Right renal pelvis (tissue), 4 donors: ENCODE measurements at regions not wholly inside any gene's neighbourhood (a gene's known extent, or its start where the extent isn't known, plus 50 kb on each side); places are given as distances from the start of the nearest gene placed in this dataset.
A peak's percentile ranks its signal among the peaks of the same experiment; 100 is the strongest.
"Not testable (repeated sequence)": the region's sequence is repeated elsewhere in the genome, so short reads cannot be mapped to it uniquely, and the experiment has no call there.

Experiments
- DNase-seq, 4 donors: peaks; one replicate each; pipeline ENCODE4 v3.0.0-alpha.2; 2013; ENCODE audit warnings: low read depth in 4 of 4, low spot score in 3 of 4, missing footprints in 1 of 4

DNA sequence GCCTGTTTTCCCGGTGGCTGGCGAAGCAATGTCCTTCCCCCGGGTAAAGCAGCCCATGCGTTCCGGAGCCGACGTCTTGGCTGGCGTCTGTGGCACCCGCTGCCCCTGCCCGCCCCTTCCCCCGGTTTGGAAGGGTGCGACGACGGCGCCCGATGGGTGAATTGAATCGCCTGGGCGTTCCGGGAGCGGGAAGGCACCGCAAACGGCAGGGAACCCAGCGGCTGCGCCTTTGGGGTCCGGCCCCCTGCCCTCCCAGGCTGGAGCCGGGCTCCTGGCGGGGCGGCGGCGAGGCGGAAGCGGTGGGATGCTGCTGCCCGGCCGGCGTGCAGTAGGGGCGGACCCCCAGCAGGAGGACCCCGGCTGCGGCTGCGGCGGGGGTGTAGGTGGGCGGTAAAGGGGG lies 123.6 kb upstream of the RHOU start:
- not testable (repeated sequence) for DNase-seq

DNA sequence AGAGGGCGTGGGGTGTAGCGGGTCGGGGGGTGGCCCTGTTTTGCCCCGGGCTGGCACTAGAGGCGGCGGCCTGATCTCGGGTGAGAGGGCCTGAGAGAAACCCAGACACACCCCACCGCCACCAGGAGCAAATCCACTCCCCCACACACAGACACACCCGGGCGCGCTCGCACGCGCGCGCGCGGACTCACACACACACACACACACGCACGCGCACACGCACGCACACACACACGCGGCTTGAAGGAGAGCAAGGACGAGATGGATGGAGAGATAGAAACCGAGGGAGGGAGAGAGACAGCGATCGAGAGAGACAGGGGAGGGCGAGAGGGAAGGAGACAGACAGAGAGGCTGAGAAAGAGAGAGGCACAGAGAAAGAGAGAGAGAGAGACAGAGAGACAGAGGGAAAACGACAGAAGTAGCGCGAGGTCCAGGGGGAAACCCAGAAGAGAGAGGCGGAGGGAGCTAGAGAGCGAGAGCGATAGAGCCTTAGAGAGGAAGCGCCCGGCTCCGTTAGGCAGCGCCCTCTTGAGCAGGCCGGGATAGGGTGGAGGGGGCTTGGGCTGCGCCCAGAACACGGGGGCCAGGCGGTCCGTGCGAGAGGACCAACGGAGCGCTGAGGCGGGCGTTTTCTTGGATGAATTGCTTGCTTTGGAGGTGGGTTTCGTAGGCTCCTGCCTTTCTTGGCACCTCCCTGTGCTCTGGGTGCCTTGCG lies 113.1 kb upstream of the RHOU start:
- not testable (repeated sequence) for DNase-seq

DNA sequence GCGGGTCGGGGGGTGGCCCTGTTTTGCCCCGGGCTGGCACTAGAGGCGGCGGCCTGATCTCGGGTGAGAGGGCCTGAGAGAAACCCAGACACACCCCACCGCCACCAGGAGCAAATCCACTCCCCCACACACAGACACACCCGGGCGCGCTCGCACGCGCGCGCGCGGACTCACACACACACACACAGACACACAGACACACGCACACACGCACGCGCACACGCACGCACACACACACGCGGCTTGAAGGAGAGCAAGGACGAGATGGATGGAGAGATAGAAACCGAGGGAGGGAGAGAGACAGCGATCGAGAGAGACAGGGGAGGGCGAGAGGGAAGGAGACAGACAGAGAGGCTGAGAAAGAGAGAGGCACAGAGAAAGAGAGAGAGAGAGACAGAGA lies 108.8 kb upstream of the RHOU start:
- not testable (repeated sequence) for DNase-seq

DNA sequence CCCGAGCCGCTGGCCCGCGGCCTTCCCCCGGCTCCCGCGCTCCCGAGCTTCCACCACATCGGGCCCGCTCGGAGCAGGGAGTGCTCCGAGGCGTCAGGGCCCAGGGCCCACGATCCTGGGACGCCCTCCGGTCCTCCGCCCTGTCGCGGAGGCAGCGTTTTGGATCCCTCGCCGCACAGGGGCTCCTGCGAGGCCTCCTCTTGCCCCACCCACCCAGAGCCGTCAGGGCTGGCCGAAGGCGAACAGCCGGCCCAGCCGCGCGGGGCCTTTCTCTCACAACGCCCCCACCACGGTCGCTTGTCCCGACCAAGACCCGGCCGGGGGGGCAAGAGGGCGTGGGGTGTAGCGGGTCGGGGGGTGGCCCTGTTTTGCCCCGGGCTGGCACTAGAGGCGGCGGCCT lies 102.4 kb upstream of the RHOU start:
- DNase-seq, result not testable (repeated sequence)

- not testable (repeated sequence) for DNase-seq
Observed at GRCh38 chr1:228635304-228635703, 100.0 kb upstream of the RHOU start.

DNA sequence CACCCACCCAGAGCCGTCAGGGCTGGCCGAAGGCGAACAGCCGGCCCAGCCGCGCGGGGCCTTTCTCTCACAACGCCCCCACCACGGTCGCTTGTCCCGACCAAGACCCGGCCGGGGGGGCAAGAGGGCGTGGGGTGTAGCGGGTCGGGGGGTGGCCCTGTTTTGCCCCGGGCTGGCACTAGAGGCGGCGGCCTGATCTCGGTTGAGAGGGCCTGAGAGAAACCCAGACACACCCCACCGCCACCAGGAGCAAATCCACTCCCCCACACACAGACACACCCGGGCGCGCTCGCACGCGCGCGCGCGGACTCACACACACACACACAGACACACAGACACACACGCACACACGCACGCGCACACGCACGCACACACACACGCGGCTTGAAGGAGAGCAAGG lies 97.8 kb upstream of the RHOU start:
- DNase-seq, result not testable (repeated sequence)

DNA sequence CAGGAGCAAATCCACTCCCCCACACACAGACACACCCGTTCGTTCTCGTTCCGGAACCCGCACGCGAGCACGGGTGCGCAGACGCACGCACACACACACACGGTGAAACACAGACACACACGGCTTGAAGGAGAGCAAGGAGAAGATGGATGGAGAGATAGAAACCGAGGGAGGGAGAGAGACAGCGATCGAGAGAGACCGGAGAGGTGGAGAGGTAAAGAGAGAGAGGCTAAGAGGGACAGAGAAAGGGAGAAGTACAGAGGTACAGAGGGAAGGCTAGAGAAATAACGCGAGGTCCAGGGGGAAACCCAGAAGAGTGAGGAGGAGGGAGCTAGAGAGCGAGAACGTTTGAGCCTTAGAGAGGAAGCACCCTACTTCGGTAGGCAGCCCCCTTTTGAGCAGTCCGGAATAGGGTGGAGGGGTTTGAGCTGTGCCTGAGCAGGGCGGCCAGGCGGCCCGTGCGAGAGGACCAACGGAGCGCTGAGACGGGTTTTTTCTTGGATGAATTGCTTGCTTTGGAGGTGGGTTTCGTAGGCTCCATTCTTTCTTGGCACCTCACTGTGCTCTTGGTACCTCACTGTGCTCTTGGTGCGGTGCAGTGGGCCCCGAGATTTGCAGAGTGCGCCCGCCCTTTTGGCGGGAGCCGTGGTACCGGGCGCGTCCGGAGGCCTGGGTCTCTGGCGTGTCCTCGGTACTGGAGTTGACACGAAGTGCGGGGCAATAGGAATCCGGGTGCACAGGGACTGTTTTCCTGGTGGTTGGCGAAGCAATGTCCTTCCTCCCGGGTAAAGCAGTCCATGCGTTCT lies 88.4 kb upstream of the RHOU start:
- DNase-seq, result no peak

DNA sequence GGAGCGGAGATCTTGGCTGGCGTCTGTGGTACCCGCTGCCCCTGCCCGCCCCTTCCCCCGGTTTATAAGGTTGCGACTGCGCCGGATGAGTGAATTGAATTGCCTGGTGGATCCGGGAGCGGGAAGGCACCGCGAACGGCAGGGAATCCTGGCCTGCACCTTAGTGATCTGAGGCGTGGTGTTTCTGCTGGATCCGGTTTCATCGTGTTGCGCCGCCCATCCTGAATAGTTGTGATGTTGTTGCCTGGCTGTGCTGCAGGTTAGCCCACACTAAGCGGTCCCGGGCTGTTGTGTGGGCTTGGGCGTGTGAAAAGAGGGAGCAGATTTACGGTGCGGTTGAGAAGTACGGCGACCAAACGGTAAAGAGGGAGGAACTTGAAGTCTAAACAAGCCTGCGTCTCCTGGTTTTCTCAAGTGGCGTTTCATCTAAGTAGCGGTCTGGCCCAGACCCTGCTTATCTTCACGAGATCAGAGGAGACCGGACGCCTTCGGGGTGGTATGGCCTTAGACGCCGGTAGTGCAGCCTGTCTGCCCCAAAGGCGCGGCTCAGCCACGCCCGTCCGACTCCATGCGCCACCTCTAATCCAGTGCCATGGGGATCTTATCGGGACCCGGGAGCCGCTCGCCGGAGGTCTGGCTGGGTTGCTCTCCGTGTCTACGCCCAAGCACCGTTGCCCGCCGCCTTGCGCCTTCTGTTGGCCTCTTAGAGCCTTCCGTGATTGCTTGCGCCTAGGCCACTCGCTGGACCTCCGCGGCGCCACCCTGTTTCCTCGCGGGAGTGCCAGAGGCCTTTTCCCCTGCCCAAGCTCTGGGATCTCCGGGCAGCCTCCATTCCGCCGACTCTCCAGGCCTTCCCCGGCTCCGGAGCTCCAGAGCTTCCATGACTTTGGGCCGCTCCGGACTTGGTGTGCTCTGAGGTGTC lies 87.5 kb upstream of the RHOU start:
- peak in 2 of 4 donors; percentile 41 to 53 for DNase-seq

DNA sequence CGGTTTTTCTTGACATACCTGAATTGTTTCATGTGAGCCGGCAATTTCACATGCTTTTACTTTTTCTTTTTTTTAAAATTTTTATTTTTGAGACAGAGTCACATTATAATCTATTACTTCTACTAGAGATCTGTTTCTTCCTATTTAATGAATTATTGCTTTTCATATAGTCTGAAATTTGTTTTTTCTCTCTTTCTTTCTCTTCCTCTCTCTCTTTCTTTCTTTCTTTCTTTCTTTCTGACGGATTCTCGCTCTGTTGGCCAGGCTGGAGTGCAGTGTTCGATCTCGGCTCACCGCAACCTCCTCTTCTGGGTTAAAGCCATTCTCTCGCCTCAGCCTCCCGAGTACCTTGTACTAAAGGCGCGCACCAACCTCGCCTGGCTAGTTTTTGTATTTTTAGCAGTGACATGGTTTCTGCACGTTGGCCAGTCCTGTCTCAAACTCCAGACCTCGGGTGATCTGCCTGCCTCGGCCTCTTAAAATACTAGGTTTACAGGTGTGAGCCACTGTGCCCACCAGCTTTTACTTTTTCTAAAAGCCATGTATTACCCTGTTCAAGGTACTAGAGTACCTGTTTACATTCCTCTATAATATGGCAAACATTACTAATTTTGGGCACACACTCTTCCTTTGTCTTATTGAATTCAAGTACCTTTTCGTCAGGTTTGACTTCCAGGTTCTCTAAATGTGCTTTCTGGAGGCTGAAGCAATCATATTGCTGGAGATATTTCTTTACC lies 86.5 kb upstream of the RHOU start:
- no peak for DNase-seq

- no peak for DNase-seq
Observed at GRCh38 chr1:228650141-228650540, 85.1 kb upstream of the RHOU start.

- no peak for DNase-seq
Observed at GRCh38 chr1:228650946-228651345, 84.3 kb upstream of the RHOU start.

DNA sequence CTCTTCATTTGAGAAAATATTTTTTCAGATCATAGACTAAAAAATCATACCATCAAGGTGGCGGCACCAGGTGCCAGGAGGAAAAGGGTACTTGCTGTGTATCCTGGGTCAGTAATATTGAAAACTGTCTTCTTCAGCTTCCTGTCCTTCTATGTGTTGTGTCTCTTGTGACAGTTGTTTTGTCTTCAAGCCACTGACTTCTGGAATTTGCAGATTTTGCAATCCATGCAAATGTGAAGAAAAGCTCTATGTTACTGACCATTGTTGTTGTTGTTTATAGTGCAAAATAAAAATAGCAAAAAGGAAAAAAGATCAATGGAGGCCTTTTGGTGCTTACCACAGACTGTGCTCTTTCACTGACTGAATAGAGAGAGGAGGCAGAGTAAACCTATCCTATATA lies 83.2 kb upstream of the RHOU start:
- no peak for DNase-seq

DNA sequence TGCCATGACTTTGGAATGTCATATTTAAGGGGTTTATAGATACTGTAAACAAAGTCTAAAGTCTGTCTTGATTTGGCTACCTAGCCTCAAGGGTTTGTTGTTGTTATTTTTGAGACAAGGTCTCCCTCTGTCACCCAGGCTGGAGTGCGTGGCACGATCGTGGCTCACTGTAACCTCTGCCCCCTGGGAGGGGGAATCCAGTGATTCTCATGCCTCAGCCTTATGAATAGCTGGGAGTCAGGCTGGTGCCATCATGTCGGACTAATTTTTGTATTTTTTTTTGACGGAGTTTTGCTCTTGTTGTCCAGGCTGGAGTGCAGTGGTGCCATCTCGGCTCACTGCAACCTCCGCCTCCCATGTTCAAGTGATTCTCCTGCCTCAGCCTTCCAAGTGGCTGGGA lies 82.2 kb upstream of the RHOU start:
- DNase-seq, result not testable (repeated sequence)

- DNase-seq, result no peak
Observed at GRCh38 chr1:228653748-228654147, 81.5 kb upstream of the RHOU start.

GRCh38 chr1:228655796-228656394 lies 79.4 kb upstream of the RHOU start:
- DNase-seq, result no peak

DNA sequence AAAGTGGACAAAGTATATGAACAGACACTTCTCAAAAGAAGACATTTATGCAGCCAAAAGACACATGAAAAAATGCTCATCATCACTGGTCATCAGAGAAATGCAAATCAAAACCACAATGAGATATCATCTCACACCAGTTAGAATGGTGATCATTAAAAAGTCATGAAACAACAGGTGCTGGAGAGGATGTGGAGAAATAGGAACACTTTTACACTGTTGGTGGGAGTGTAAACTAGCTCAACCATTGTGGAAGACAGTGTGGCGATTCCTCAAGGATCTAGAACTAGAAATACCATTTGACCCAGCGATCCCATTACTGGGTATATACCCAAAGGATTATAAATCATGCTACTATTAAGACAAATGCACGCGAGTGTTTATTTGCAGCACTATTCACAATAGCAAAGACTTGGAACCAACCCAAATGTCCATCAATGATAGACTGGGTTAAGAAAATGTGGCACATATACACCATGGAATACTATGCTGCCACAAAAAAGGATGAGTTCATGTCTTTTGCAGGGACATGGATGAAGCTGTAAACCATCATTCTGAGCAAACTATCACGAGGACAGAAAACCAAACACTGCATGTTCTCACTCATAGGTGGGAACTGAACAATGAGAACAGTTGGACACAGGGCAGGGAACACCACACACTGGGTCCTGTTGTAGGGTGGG lies 73.1 kb upstream of the RHOU start:
- DNase-seq, result not testable (repeated sequence)

- peak in 3 of 4 donors; percentile 58 to 67 (median 60) for DNase-seq
Observed at GRCh38 chr1:228664399-228664914, 70.8 kb upstream of the RHOU start.

- no peak for DNase-seq
Observed at GRCh38 chr1:228666686-228667623, 68.3 kb upstream of the RHOU start.
